ENCODE measurements at regions not wholly inside any gene's neighbourhood (a gene's known extent, or its start where the extent isn't known, plus 50 kb on each side); places are given as distances from the start of the nearest gene placed in this dataset.

DNA sequence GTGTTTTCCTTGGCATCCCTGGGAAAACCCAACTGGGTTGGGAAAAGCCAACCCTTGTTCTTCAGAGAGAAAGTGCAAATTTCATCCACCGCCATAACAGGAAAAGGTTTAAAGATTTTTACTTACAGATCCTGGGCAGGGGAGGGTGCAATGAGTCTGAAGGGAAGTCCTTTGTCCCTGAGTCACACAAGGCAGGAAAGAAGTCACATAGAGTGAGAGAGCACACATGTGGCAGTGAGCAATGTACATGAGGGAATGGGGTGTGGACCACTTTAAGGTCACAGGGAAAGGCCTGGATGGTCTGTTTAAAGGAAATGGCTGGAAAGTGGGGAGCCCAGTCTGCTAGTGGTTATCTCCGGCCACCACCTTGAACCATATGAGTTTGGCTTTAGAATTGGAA, 248.9 kb downstream of the HS3ST1 start:
- no peak for DNase-seq

- no peak for DNase-seq
Observed at GRCh38 chr4:11178433-11178832, 250.3 kb downstream of the HS3ST1 start.

GRCh38 chr4:11175374-11175773, 253.3 kb downstream of the HS3ST1 start:
- no peak for DNase-seq

DNA sequence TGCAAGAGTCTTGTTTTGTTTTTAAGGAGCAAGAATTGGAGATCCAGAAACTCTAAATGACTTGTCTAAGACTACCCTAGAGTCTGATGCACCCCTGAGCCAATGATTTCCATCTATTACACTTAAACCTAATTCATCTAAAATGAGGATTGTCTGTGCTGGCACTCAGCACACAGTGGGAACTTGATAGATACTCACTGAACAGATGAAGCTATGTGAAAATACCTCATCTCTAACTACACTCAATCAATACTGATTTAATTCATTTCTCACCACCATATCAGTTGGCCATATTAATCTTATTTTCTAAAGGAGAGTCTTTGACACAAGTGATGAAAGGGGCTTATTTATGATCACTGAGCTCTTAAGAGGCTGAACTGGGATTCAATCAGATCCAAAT, 262.1 kb downstream of the HS3ST1 start:
- no peak for DNase-seq

DNA sequence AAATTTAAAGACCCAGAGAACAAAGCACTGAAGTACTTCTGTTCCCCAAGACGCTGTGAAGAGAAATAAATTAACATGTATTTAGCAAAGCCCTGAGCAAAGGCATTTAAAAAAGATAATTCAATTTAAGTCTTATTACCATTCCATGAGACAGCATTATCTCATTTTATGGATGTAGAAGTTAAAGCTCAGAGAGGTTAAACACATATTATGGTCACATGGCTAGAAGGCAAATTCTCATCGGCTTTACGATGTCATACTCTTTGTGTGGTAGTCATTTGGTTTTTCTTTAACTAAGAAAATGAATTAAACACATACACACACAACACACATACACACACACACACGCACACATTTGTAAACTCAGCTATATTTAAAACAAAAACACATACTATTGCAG, 262.7 kb downstream of the HS3ST1 start:
- DNase-seq: no peak

GRCh38 chr4:11165052-11165451, 263.6 kb downstream of the HS3ST1 start:
- no peak for DNase-seq

DNA sequence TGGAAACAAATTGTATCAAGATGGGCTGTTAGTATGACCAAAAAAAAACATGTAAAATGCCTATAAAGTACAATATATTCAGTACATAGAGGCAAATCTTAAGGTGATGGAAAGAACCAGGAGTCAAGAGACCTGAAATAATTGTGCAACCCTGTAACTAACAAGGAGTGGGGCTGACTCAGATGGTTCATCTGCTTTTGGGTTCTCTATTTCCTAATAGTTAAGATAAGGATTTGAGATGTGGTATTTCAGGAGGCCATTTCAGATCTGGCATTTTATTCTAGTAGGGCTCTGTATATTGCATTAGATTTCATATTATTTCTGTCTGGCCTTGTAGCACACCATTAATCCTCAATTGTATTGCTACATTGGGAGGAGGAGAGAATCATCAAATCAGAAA, 268.4 kb downstream of the HS3ST1 start:
- no peak for DNase-seq

DNA sequence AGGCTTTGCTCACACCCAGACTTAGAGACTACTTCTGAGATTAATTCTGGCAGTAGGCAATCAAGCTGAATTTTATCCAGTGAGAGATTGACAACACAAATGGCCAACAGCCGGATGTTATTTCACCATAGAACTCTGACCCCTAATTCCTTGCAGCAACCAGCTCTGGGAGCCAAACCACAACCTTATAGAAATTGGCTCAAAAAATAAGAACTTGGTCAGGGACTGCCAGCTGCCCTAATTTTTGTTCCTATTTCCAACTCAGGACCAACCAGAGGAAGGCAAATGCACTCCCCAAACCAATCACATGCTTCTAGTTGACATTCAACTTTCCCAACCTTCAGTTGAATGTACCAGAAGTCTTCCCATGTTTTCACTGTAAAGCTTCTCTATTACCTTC, 269.7 kb downstream of the HS3ST1 start:
- no peak for DNase-seq

DNA sequence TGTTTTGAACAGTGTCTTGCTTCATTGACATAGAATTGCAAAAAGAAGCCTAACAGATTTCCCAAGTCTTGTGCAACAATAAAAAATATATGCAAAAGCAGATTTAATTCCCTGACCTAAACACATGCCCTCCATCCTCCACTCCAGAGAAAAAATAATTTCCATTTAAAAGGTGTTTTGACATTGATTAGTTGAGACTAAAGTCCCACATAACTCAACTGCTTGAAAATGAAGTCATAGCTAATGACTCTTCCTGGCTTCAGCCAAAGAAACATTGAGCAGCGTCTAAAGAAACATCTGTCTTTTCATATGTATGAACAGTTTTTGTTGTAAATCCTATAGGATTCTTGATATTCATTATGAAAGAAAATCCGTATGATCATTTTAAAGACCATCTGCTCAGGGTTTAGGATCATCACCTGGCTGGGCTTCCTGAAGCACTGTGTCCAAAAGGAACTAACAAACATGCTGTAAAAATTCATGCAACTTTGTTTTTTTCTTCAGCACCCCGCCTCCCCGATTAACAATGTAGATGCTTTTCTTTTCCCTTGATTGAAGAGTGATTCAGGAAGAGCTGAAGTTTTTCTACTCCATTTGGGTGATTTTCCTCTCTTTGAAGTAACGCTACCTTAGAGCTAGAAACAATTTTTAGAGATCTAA, 273.4 kb downstream of the HS3ST1 start:
- no peak for DNase-seq

DNA sequence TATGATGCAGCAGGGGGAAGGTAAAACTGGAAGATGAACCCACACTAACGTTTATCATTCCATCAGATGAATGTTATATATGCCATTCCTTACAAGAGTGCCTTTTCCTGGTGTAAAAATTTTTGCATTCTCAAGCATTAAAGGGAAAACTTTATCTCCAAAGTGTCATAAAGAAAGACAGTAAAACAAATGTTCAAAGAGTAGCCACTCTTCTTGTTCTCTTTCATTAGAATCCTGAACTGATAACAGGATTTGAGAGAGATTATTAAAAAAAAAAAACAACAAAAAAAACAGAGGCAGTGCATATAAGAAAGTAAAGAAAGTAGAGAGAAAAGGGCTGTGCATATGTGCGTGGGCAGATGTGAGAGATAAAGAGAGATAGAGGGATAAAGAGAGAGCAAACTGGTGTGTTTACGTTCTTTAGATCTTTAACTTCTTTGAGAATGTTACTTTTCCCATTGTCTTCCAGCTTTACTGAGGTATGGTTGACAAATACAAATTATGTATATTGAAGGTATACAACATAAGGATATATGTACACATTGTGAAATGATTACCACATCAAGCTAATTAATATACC, 275.4 kb downstream of the HS3ST1 start:
- DNase-seq: no peak

DNA sequence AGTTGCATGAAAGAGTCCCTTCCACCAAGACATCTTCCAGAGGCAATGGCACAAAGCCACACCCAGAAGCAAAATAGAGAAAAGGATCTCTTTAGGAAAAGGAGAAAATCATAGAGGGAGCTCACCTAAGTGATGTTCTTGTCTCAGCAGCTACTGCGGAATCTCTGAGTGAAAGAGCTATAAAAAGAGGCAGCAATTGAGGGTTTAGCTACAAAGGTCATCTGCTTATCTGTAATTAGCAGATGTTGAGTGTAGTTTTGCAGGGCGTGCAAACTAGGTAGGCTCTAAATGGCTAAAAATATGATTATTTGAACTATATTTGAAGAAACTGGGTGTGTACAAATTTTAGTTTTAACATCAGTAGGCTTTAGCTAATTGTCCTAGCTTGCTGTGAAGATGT, 276.0 kb downstream of the HS3ST1 start:
- no peak for DNase-seq

GRCh38 chr4:11151500-11151899, 277.2 kb downstream of the HS3ST1 start:
- DNase-seq: no peak

- no peak for DNase-seq
Observed at GRCh38 chr4:11149612-11150259, 279.0 kb downstream of the HS3ST1 start.

GRCh38 chr4:11139871-11140270, 288.8 kb downstream of the HS3ST1 start:
- no peak for DNase-seq

GRCh38 chr4:11138964-11139363, 289.7 kb downstream of the HS3ST1 start:
- no peak for DNase-seq

DNA sequence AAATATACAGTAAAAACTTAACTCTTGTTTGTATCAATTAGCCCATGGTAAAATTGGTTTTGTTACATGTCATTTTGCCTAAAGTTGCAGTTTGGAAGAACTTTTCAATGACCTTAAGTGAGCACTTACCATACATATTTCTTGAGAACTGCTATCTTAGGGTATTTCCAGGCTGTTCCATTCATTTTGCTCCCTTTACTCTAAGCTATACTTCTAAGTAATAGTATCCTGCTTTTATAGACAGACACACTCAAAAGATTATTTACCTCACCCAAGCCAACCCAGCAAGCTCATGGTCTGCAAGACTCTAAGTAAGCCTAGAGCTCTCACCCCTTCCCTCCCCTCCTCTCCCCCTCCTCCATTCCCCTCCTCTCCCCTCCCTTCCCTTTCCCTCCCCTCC, 294.0 kb downstream of the HS3ST1 start:
- no peak for DNase-seq

DNA sequence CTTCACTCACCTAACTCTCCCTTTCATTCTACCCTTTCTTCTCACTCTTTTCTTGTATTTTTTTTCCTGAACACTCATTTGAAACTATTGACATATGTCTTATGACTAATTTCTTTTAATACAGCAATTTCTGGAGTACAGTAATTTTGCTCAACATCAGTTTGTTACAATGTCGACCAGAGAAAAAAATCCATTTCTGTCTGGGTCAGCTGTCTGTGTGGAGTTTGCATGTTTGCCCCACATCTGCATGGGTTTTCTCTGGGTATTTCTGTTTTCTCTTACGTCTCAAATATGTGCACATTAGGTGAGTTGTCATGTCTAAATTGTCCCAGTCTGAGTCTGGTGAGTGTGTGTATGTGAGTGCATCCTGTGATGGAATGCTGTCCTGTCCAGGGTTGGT, 294.8 kb downstream of the HS3ST1 start:
- no peak for DNase-seq

DNA sequence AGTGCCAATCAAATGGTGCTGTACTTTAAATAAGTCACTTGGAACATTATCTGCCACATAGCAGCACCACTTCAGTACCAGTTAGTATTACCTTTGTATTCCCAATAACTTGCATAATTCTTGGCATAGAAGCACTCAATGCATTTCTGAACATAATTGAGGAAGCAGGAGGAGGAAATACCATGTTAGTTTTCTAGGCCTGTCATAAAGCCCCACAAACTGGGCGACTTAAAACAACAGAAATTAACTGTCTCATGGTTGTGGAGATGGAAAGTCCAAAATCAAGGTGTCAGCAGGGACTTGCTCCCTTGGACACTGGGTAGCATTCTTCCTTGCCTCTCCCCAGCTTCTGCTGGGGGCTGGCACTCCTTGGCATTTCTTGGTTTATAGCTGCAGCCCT, 296.2 kb downstream of the HS3ST1 start:
- DNase-seq: no peak

DNA sequence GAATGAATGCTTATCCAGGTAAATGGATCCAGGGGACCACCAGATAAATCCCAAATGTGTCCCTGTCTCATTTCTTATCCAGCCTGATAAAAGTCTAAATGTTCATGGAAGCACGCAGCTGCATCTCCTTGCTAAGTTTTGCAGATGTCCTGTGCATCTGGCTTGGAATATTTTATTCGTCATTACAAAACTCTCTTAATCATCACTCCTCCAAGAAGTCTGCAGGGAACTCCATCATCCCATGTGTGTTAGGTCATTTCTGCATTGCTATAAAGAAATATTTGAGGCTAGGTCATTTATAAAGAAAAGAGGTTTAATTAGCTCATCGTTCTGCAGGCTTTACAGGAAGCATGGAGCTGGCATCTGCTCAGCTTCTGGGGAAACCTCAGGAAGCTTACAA, 297.2 kb downstream of the HS3ST1 start:
- no peak for DNase-seq

GRCh38 chr4:11130195-11130970, 298.3 kb downstream of the HS3ST1 start:
- DNase-seq: no peak

DNA sequence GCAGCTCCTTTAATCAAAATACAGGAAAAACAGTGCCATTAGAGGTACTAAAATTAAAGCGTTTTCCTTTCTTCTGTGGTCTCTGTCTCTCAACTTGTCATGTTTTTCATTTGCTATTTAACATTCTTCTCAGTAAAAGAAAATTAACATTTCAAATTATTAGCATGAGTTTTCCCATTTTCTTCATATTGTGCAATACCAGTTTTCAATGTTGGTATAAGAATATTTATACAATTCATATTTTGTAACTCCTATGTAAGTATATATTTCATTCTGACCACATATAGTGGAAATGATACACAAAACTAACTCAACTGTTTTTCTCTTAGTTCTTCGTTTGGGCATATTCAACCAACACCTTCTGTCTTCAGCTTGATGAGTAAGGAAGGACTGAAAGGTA, 308.3 kb downstream of the HS3ST1 start:
- no peak for DNase-seq

DNA sequence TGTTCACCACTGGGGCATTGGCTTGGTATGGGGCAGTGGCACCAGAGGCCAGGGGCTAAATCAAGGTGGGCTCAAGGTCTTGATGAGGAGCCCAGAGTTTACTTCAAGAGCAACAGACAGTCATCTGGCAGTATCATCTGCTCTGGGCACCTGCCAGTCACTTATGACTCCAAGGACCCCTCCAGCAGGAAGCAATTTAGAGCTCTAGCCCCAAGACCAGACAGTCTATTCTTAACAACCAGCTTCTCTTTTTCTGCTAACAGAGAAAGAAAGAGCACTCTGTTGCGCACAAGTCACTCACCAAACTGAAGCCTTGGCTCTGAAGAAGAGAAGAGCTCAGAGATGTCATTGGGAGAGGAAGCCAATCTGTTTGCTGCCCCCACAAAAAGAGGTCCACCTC, 309.2 kb downstream of the HS3ST1 start:
- DNase-seq: no peak

GRCh38 chr4:11118513-11118912, 310.2 kb downstream of the HS3ST1 start:
- DNase-seq: no peak

- DNase-seq: no peak
Observed at GRCh38 chr4:11116940-11117339, 311.8 kb downstream of the HS3ST1 start.
